HL-60 (cell line): ENCODE measurements at regions not wholly inside any gene's neighbourhood (a gene's known extent, or its start where the extent isn't known, plus 50 kb on each side); places are given as distances from the start of the nearest gene placed in this dataset.

Experiments
- GABPA ChIP-seq: IDR thresholded peaks from 2 replicates; pipeline ENCODE4 v1.6.1; 2012; ENCODE audit warnings: low read depth
- POLR2AphosphoS5 ChIP-seq: IDR thresholded peaks from 2 replicates; pipeline ENCODE4 v1.6.1; 2012; ENCODE audit warnings: low read depth
- SPI1 ChIP-seq: IDR thresholded peaks from 2 replicates; pipeline ENCODE4 v1.6.1; 2012; ENCODE audit warnings: low read depth, mild to moderate bottlenecking, borderline replicate concordance
- TF ChIP-seq, protein P1 (sequence below): IDR thresholded peaks from one replicate; pipeline ENCODE4 v1.5.1; 2011; ENCODE audit warnings: low read length, control low read depth, inconsistent platforms; ENCODE audit not compliant: insufficient read depth
- TF ChIP-seq, protein P2 (sequence below): IDR thresholded peaks from 2 replicates; pipeline ENCODE4 v1.6.1; 2012; ENCODE audit warnings: low read depth; ENCODE audit not compliant: insufficient replicate concordance

DNA sequence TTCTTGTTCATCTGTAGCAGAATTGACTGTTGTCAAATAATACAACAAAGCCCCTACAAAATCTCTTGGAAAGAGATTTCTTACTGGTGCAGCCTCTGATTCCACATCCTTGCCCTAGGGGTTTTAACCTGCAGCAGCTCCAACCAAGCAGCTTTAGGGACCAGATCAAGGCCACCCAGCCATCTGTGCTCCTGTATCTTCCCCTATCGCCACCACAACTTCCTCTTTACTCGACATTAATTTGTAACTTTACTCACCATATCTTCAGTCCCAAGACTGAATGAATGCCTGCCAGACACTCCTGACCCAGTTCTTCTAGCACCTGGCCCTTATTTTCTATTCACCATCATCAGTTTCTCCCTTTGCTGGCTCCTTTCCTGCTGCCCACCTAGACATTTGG, 156.6 kb upstream of the IL12A start:
- TF ChIP-seq, protein P1, sequence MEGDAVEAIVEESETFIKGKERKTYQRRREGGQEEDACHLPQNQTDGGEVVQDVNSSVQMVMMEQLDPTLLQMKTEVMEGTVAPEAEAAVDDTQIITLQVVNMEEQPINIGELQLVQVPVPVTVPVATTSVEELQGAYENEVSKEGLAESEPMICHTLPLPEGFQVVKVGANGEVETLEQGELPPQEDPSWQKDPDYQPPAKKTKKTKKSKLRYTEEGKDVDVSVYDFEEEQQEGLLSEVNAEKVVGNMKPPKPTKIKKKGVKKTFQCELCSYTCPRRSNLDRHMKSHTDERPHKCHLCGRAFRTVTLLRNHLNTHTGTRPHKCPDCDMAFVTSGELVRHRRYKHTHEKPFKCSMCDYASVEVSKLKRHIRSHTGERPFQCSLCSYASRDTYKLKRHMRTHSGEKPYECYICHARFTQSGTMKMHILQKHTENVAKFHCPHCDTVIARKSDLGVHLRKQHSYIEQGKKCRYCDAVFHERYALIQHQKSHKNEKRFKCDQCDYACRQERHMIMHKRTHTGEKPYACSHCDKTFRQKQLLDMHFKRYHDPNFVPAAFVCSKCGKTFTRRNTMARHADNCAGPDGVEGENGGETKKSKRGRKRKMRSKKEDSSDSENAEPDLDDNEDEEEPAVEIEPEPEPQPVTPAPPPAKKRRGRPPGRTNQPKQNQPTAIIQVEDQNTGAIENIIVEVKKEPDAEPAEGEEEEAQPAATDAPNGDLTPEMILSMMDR: no peak
- TF ChIP-seq, protein P2, sequence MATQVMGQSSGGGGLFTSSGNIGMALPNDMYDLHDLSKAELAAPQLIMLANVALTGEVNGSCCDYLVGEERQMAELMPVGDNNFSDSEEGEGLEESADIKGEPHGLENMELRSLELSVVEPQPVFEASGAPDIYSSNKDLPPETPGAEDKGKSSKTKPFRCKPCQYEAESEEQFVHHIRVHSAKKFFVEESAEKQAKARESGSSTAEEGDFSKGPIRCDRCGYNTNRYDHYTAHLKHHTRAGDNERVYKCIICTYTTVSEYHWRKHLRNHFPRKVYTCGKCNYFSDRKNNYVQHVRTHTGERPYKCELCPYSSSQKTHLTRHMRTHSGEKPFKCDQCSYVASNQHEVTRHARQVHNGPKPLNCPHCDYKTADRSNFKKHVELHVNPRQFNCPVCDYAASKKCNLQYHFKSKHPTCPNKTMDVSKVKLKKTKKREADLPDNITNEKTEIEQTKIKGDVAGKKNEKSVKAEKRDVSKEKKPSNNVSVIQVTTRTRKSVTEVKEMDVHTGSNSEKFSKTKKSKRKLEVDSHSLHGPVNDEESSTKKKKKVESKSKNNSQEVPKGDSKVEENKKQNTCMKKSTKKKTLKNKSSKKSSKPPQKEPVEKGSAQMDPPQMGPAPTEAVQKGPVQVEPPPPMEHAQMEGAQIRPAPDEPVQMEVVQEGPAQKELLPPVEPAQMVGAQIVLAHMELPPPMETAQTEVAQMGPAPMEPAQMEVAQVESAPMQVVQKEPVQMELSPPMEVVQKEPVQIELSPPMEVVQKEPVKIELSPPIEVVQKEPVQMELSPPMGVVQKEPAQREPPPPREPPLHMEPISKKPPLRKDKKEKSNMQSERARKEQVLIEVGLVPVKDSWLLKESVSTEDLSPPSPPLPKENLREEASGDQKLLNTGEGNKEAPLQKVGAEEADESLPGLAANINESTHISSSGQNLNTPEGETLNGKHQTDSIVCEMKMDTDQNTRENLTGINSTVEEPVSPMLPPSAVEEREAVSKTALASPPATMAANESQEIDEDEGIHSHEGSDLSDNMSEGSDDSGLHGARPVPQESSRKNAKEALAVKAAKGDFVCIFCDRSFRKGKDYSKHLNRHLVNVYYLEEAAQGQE: no peak
- TF ChIP-seq GABPA: no peak
- TF ChIP-seq POLR2AphosphoS5: no peak; the same call in 1 of the 2 replicates
- peak; percentile 41; the same call in 1 of the 2 replicates for TF ChIP-seq SPI1
